ENCODE measurements at regions not wholly inside any gene's neighbourhood (a gene's known extent, or its start where the extent isn't known, plus 50 kb on each side); places are given as distances from the start of the nearest gene placed in this dataset.

DNA sequence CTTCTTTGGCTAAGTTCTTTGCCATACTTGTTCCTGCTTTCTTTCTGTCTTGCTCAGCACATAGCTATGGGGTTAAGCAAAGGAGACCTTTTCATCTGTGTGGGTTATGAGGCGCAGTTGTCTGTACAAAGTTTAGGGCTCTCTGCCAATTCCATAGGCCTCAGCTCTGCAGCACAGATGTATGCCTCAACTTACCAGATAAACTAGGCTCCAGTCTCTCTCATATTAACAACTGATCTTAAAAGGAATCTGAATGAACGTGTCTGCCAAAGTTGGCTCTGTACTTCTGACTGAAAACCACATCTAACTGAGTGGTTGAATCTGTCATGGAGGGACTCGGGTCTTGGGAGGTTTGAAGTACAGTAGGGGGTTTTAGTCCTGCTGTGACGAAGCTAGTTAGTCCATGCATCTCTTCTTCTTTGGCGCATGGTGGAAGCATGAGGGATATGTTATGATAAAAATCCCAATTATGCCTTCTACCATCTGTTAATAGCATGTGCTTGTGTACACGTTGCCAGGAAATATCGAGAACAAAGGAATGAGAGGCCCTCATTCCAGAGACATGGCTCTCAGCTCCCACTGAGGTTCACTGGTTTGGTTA, 114.6 kb upstream of the TSC22D2 start:
- Histone ChIP-seq H3K27ac (no peak overlapping the region), H3K4me1 (peaks cover 6% of the 10 kb centered on the region), H3K4me3 (no peak overlapping the region), H3K9me3 (no peaks in the 10 kb centered on the region), H3K27me3 (ENCODE audit: insufficient read depth in 3 of 3, low read length in 2 of 3) (no peaks in the 10 kb centered on the region), H3K36me3 (ENCODE audit: insufficient read depth in 1 of 2, low read depth in 1 of 2) (no peaks in the 10 kb centered on the region)
- ATAC-seq = peak in 3 of 4 donors; percentile 44 to 63 (median 55)
- WGBS, 3 donors = 29 to 40% (median 32%) methylated on average over 7 of the region's 7 CpGs
- no peak for DNase-seq
- intact Hi-C loops (cut with DNase I) = no loop called here
- no peak for TF ChIP-seq CTCF (IDR thresholded peaks at IDR 0.05)

GRCh38 chr3:150292891-150293290, 115.2 kb upstream of the TSC22D2 start:
- Histone ChIP-seq H3K27me3 (ENCODE audit: insufficient read depth in 3 of 3, low read length in 2 of 3) (no peaks in the 10 kb centered on the region), H3K4me1 (peaks cover 6% of the 10 kb centered on the region), H3K27ac (no peak overlapping the region), H3K9me3 (no peaks in the 10 kb centered on the region), H3K4me3 (no peak overlapping the region), H3K36me3 (ENCODE audit: insufficient read depth in 1 of 2, low read depth in 1 of 2) (no peaks in the 10 kb centered on the region)
- no peak for TF ChIP-seq CTCF (IDR thresholded peaks at IDR 0.05)
- intact Hi-C loops (cut with DNase I) = no loop called here
- DNase-seq (no peak), ATAC-seq (peak in 3 of 4 donors; percentile 37 to 71 (median 64))
- 64 to 75% (median 71%) methylated on average over 4 of the region's 4 CpGs for WGBS, 3 donors

DNA sequence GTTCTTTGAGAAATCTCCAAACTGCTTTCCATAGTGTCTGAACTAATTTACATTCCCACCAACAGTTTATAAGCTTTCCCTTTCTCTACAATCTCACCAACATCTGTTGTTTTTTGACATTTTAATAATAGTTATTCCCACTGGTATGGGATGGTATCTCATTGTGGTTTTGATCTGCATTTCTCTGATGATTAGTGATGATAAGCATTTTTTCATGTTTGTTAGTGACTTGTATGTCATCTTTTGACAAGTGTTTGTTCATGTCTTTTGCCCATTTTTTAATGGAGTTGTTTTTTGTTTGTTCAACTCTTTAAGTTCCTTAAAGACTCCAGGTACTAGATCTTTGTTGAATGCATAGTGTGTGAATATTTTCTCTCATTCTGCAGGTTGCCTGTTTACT, 116.6 kb upstream of the TSC22D2 start:
- Histone ChIP-seq H3K36me3 (ENCODE audit: insufficient read depth in 1 of 2, low read depth in 1 of 2) (no peaks in the 10 kb centered on the region), H3K27me3 (ENCODE audit: insufficient read depth in 3 of 3, low read length in 2 of 3) (no peaks in the 10 kb centered on the region), H3K4me3 (no peak overlapping the region), H3K9me3 (no peaks in the 10 kb centered on the region), H3K27ac (no peak overlapping the region), H3K4me1 (peaks cover 6% of the 10 kb centered on the region)
- DNase-seq (no peak), ATAC-seq (no peak)
- intact Hi-C loops (cut with DNase I) = no loop called here
- TF ChIP-seq CTCF (IDR thresholded peaks at IDR 0.05) = no peak

DNA sequence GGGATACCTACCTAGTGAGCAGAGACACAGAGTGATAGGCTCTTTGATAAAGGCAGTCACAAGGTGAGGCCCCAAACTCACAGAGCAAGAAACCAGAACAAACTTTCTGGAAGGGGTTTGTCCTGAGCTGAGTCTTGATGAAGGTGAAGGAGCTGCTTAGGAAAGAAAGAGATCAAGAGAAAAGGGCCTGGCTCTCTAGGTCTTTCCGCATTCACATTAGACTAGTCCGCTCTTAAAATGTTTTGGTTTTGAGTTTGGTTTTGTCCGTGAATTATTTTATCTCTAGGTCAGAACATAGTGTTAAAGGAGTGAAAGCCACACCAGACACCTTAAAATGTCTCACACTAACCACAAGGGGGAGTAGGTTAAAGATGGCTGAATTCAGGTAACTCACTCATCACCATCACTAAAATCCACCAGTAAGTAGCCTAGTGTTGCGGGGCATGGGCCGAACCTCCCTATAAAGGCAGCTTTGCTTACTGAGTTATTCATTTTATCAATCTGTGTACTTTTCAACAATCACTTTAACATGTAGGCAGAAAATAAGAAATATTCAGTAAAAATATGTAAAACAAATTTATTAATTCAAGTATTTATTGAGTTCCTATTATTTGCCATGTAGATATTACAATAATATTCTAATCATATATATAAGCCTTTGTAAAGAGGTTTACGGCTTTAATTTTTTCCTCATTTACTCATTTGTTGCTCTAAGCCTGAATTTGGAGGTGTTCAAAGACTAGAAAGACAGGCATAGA, 121.5 kb upstream of the TSC22D2 start:
- intact Hi-C loops (cut with DNase I) = loop anchor here (2.0 to 5.0 kb wide), 3 partner anchors 126 to 211 kb away; no protein-coding TSS in a partner anchor
- ATAC-seq (peak; percentile 65 to 80 (median 70)), DNase-seq (no peak)
- Histone ChIP-seq H3K27me3 (ENCODE audit: insufficient read depth in 3 of 3, low read length in 2 of 3) (no peaks in the 10 kb centered on the region), H3K27ac (no peak overlapping the region), H3K4me3 (no peak overlapping the region), H3K9me3 (no peaks in the 10 kb centered on the region), H3K36me3 (ENCODE audit: insufficient read depth in 1 of 2, low read depth in 1 of 2) (no peaks in the 10 kb centered on the region), H3K4me1 (no peaks in the 10 kb centered on the region)
- 58 to 78% (median 67%) methylated on average over 6 of the region's 6 CpGs for WGBS, 3 donors
- TF ChIP-seq CTCF (IDR thresholded peaks at IDR 0.05) = peak; percentile 63

Data from psoas muscle (tissue), 7 donors.